Stimulated activated CD4-positive, alpha-beta T cell treated with anti-CD3 and anti-CD28 coated beads, TNF-alpha, amount 100 ng/mL, for 1 hour (primary cell): ENCODE measurements at regions not wholly inside any gene's neighbourhood (a gene's known extent, or its start where the extent isn't known, plus 50 kb on each side); places are given as distances from the start of the nearest gene placed in this dataset.

Source experiments
- DNase-seq, 3 donors: peaks; one replicate each; pipeline ENCODE4 v3.0.0-alpha.2; 2020; ENCODE audit warnings: low read depth in 3 of 3, low spot score in 1 of 3

GRCh38 chr21:35245879-35246278, 196.8 kb upstream of the RUNX1 start:
- DNase-seq: no peak

DNA sequence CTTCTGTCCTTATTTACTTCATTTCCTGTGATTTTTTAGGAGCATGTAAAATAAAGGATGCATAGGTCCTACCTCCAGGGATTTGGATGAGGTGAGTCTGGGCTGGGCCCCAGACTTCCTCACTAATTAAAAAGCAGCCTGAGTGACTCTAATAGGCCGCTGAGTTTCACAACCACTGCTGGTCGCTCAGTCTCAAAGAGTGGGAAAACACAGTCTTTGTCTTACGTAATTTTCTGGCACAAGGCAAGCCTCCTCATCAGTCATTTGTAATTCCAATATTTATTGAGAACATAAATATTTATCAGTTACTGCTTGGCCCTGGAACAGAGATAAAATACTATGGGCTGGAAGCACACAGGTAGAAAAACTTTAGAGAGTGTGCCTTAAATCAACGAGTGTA, 195.4 kb upstream of the RUNX1 start:
- no peak for DNase-seq

DNA sequence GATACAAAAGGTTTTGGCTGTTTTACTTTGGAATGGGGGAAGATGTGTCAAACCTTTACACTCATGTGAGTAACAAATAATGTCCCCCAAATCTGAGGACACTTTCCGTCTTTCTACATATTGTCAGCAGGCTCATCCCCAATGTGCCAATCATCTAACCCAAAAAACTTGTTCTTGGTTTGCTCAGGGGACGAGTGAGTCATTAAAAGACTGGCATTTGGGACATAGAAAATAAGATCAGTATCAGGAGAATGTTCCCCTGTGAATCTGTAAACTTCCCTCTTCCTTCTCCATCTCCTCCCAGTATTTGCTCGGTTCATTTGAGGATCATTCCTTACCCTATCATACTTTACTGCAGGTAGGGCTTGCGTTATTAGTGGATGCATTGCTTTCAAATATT, 194.1 kb upstream of the RUNX1 start:
- no peak for DNase-seq

DNA sequence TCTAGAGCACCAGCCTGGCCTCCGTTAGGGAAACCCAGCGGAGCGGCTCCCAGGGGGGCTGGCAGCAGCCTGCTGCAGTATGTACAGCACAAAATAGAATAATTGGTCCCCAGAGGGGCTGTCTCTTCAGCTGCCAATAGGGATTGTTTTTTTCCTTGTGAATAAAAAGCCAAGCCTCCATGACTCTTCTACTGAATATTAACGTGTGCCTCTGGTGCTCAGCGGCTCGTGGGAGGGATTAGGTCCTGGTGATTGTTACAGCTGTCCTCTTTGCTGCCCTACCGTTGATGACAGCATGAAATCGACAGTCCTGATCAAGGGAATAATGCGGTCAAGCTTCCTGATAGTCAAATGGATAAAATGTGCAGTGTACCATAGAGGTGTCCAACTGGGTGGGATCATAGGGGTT, 190.7 kb upstream of the RUNX1 start:
- no peak for DNase-seq

GRCh38 chr21:35238119-35238518, 189.0 kb upstream of the RUNX1 start:
- DNase-seq: no peak

- DNase-seq: no peak
Measured at GRCh38 chr21:35237287-35237686, 188.2 kb upstream of the RUNX1 start.

GRCh38 chr21:35236090-35236489, 187.0 kb upstream of the RUNX1 start:
- DNase-seq: no peak

DNA sequence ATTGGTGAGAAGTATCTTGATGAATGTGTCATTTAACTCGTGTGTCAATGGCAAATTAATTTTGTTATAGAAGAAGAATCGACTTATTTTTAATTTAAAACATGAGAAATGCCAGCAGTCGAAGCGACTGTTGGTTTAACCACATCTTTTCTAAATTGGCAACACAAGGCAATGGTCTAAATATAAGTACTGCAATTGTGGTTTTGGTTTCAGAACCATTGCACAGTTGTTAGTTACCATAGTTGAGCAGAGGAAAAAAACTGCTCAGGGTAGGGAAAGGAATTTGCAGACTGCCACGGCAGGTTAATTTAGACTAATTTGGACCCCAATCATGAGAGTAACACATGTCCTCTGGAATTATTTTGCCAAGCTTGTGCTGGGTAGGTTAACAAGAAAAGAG, 185.6 kb upstream of the RUNX1 start:
- DNase-seq: no peak

- no peak for DNase-seq
Measured at GRCh38 chr21:35233756-35234155, 184.7 kb upstream of the RUNX1 start.

DNA sequence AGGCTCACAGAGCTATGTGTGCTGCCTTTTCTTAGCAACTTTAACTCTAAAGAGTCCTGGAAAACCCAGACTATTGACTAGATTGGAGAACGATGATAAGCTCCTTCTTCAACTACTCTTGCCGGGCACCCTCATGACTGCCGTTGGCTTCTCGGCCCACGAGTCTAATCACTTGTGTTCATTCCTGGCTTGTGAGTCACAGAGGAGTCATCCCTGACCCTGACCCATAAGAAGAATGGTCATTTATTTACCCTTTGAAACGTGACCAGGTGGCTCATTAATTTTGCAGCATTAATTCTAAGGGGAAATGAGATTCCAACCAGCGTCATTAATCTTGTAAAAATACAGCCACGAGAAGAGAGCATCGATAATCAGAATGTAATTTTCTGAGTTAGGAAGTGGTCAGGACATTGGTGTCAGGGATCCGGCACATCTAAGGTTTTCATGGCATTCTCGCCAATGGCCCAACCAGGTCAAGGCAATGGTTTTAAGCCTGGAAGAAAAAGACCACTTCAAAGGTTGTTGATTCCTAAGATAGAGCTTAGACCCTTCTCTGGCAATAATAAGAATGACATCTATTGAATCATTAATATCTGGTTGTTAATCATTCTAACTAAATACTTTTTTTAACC, 183.6 kb upstream of the RUNX1 start:
- DNase-seq: no peak

DNA sequence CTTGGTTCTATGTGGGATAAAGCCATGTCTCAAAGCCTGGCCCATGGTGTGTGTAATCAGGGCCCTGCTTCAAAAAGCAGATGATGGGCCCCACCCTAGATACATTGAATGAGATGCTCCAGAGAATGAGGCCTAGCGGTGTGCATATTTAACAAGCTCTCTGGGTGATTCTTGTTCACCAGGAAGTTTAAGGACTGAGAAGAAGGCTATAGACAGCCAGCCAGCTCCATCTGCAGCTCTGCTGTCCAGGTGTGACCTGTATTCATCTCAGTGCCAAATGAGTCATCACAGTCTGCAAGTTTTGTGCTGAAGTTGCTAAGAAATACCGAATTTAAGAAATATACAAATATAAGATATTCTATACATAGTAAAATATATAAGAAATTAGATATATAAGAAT, 182.0 kb upstream of the RUNX1 start:
- no peak for DNase-seq

DNA sequence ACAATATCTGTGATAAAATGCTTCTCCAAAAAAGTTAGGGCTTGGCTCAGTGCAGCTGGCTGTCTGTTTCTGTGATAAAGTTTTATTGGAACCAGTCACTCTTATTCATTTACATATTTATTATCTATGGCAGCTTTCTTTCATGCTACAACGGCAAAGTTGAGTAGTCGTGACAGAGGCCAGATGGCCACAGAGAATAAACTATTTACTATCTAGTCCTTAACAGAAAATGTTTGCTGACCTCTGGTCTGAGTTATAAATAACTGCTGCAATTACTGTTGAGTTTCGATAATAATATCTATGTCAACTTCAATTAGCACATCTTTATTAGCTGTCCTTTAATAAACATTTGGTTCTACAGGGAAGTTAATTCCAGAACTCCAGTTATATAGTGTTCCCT, 180.2 kb upstream of the RUNX1 start:
- DNase-seq: no peak

GRCh38 chr21:35227786-35228185, 178.7 kb upstream of the RUNX1 start:
- no peak for DNase-seq

DNA sequence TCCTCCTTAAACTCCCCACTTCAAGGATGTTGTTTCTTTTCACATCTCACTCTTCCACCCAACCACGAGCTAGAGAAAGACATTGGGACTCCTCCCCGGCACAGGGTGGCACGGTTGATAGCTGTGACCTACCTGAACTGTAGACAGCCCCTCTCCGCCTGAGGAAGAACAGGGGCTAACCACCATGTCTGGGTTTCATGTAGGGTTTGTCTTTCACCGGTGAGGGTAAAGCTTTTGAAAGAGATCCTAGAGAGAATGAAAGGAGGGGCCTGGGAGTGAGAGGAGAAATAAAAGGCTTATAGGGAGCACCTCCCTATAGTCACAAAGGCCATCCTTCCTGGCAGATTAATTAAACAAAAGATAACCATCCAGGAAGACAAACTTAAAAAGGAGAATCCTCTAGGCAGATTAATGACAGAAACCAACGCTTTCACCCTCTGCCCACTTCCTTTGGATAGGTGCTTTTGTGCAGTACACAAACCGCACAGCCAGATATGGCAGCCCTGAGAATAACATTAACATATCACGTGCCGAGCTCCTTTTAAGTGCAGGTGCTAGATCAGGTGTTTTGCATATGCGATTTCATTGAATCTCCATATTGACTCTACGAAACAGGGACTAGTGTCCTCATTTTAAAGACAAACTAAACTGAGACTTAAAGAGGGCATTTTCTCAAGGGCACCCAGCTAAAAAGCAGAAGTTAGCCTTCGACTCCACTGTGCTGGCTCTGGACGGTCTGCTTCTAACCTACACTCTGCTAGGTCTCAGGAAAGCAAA, 178.1 kb upstream of the RUNX1 start:
- DNase-seq: no peak

DNA sequence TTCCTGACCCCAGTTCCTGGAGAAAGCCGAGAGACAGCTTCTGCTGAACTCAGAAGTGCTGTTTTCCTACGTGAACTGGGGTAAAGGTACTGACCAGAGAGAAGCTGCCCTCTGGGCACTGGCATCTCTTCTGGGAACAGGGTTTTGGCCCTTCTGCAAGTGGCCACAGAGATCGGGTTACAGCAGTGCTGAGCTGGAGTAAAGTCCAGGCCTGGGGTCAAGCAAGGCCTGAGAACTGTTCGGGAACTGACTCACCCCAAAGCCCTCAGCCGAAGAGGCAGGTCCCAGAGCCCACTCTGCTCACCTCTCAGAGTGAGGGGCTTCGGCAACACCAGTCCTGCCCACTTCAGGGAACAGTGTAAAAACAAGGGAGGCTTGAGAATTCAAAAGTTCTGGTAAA, 177.2 kb upstream of the RUNX1 start:
- DNase-seq: no peak

DNA sequence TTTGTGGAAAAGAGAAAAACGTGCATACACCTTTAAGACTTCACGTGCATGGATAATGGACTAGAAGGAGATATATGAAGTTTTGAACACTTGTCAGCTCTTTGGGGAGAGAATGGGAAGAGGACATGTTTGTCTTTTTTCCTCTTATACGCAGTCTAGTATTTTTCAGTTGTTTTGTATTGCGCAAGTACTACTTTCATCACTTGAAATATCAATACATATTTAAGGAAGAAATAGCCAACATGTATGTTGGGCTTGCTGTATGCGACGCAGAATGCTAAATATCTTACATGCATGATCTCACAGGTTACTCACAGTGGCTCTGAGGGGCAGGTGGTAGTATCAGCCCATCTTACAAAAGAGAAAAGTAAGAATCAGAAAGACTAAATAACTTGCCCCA, 176.5 kb upstream of the RUNX1 start:
- DNase-seq: no peak

DNA sequence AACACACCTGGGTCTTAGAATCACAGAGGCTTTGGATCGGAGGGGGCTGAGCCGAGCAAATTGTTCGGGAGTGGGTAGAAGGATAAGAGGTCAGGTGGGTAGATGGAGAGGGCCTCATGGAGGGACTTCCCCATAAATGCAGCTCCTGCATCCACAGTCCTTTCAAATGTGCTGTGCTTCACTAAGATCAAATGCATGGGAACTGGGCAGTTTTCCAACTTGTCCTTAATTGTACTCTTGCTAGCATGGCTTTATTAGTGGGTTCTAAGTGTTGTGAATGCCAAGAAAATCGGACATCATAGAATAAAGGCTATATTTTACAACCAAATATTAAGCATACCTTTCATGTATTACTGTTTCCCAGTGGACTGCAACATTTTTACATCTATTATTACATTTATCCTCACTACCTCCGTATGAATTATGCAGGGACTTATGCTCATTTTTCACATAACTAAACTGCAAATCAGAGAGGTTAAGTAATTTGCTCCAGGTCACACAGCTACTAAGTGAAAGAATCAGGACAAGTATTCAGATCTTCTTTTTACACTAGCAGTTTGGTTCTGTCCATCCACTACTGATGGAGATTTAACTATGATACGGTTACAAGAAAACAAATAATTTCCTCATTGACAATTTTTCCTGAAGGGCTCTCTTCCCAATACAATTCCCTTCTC, 174.5 kb upstream of the RUNX1 start:
- DNase-seq: no peak

GRCh38 chr21:35222541-35222941, 173.4 kb upstream of the RUNX1 start:
- no peak for DNase-seq

DNA sequence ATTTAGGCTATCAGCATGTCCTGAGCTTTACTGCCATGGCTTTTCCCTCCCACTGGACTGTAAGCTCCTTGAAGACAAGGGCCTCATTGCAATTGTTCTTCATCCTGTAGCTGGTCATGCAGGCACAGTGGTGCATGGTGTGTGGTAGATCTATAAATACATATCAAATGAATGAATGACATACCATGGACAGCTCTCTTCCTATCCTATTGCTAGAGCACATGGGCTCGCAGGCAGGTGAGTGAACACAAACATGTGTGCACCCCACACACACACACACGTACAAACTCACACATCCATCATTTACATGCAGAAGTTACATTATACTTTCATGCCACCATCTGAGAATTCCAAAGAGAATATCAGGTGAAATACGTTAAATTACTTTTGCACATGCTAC, 172.9 kb upstream of the RUNX1 start:
- no peak for DNase-seq

- no peak for DNase-seq
Measured at GRCh38 chr21:35220301-35220700, 171.2 kb upstream of the RUNX1 start.

DNA sequence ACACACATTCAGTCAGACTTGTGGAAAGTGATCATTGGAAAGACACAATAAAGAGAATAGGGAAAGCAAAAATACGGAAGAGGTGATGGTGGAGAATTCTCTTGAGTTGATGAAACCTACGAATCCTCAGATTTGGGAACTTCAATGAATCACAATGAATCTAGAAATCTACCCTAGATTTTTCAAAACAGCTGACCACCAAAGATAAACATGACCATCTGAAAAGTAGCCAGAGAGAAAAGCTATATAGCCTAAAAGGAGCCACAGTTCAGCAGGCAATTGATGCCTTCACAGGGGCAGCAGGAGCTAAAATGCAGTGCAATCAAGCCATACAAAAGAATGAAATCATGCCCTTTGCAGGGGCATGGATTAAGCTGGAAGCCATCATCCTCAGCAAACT, 170.6 kb upstream of the RUNX1 start:
- no peak for DNase-seq

- DNase-seq: no peak
Measured at GRCh38 chr21:35219291-35219690, 170.2 kb upstream of the RUNX1 start.
